HG03280 (cell line): ENCODE measurements at regions not wholly inside any gene's neighbourhood (a gene's known extent, or its start where the extent isn't known, plus 50 kb on each side); places are given as distances from the start of the nearest gene placed in this dataset.
"Not testable (repeated sequence)": the region's sequence is repeated elsewhere in the genome, so short reads cannot be mapped to it uniquely, and the experiment has no call there.

ENCODE experiments used
- ATAC-seq: cut with Tn5 transposase; IDR thresholded peaks from one replicate; pipeline ENCODE4 v1.9.1; 2021; ENCODE audit warnings: mild to moderate bottlenecking, moderate library complexity; ENCODE audit not compliant: unreplicated experiment

DNA sequence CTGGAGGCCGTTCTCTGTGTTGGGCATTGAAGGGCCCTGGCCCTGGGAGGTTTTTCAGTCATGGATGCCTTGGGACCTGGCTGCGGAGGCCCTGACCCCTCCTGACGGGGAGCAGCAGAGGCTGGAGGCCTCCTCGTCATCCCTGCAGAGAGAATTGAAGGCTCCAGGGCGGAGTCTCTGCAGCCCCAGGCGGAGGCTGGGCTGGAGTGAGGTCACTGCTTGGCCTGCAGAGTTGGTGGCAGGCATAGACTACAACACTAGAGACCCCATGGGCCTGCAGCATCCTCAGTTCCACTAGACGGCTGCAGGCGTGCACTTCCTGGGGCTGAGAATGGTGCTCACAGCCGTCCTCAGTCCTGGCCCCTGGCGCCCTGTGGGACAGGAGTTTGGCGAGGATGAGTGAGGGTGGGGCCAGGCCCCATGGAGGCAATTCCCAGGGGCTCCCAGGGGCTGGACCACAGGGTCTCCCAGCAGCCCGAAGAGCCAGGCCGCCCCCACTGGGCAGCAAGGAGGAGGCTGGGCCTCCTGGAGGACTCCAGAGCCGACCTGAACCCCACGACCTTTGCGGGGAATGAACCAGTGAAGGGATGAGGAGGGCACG lies 1194.9 kb downstream of the BRD1 start:
- no peak for ATAC-seq

DNA sequence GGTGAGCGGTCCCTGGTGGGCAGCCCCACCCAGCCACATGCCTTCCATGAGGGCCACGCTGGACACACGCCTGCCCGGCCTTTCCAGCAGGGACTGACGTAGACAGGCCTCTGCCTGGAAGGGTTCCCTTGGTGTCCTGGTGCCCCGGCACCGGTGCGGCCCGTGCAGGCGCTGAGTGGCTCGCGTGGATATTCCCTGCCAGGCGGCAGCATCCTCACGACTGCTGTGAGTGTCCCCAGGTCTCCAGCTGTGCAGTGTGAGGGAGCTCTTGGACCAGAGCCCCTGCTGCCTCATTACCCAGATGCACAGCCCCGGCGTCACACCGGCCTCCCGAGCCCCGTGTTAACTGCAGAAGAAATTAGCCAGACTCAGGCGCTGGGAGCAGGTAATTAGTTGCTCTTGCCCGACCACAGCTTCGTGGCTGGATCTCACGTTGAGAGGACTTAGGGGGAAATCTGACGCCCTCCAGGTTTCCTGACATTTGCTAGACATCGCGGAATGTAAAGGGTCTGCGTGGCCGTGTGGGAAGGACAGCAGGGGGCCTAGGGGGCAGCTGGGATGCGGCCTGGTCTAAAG lies 1196.3 kb downstream of the BRD1 start:
- ATAC-seq, result no peak

DNA sequence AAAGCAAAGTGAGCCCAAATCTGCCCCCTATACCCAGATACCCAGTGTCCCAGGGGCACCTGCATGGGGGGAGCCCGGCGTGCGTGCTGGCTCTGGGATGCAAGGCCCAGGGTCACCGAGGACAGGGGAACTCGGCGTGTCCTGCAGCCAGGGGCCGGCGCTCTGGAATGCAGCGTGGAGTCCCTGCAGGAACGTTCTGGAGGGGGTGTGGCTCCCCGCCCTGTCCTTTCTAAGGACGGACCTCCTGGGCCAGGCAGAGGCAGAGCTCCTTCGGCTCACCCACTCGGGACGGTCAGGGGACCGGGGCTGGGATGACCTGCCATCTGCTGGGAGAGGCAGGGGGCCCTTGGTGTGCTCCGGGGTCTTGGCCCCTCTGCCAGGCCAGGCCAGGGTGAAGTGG lies 1196.8 kb downstream of the BRD1 start:
- ATAC-seq, result no peak

DNA sequence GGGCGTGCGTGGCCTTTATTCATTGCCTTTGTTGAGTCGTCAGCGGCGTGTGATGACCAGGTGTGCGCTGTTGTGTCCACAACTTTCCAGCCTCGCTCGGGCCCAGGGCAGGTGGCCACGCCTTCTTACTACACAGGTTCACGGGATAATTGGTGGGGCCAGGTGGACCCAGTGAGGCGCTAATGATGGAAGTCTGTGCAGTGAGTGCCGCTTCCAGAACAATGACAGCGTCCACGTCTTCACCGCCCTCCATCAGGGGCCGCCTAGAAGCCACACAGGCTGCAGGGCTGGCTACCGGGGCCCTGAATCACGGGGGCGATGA lies 1197.3 kb downstream of the BRD1 start:
- ATAC-seq, result no peak

DNA sequence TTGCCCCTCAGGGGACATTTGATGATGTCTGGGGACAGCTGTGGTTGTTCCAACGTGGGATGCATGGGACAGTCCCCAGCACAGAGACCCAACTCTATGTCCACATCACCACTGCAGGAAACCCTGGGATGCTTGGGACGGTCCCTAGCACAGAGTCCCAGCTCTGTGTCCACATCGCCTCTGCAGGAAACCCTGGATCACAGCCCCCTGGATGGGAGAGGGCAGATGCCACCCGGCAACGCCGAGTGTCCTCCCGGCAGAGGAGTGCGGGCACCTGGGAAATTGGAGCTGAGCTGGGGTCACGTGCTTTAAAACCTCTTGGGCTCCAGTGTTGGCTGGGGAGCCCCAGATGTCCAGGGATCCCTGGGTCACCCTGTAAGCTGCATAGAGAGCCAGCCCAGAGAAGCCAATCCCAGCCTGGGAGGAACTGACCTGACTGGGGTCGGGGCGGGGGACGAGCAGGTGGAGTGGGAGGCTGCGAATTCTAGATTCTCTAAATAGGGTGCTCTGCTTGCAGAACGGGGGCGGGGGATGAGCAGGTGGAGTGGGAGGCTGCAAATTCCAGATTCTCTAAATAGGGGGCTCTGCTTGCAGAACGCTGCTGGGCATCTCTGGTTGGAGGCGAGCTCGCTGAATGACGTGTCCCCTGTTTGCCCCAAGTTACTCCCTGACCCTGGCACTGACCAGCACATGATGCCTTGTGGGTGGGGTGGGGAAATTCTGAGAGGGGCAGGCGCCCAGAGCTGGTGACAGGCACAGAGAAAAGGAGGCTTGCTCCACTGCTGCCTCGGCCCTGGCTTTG lies 1197.8 kb downstream of the BRD1 start:
- ATAC-seq, result no peak

DNA sequence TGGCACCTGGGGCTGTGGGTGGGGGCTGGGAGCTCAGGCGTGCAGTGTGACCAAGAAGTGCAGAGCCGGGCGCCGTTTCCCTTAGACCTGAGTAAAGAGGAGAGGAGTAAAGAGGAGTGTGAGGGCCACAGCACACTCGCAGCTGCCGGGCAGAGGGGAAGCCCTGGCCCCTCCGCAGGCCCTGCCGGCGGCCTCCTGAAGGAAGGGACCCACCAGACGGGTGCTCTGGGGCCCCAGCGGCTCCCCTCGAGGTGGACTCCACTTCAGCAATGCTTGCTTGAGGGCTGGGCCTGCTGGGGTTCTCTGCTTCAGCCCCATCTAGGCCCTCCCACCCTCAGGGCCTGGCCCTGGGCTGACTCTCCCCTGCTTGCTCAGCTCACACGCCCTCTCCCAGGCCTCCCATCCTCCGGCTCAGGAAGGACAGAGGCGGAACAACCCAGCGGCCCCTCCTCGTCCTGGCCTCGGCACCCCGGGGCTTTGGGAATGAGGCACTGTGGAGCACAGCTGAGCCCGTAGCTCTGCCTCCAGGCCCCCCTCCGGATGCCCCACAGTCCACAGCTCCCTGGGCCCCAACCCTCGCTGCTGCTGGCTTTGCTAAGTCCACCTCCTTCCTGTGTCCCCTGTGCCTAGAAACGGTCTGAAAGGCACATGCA lies 1198.7 kb downstream of the BRD1 start:
- no peak for ATAC-seq

DNA sequence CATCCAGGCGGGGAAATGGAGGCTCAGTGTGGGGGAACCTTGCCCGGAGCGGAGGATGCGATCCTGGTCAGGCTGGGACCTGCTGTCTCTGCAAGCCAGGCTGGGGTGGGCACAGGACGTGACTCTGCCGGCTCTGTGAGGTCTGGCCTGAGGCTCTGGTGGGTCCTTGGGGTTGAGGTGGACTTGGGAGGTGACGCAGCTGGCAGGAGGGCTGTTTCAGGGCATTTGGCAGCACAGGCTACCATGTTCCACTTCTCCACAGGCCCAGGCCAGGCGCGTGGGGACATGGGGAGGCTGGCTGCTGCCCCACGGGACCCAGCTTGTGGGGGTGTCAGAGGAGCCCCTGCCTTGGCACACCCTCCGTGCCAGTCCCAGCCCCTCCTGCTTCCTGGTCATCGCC lies 1199.7 kb downstream of the BRD1 start:
- no peak for ATAC-seq

DNA sequence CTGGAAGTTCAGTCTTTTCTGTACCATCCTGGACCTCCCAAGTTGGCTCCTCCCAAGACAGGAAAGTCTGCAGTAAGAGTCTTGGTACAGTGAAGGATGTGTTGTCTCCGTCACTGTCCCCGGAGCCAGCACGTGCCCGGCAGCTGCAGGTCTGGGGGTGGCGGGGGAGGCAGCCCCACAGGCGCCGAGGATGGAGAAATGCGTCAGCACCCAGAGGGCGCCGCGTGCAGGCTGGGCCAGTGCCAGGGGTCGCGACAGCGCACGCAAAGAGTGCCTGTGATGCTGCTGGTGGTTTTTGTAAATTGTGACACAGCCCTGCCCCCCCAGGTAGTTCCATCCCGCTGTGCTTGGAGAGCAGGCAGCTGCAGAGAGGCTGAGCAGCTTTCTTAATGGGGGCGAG lies 1200.5 kb downstream of the BRD1 start:
- no peak for ATAC-seq

DNA sequence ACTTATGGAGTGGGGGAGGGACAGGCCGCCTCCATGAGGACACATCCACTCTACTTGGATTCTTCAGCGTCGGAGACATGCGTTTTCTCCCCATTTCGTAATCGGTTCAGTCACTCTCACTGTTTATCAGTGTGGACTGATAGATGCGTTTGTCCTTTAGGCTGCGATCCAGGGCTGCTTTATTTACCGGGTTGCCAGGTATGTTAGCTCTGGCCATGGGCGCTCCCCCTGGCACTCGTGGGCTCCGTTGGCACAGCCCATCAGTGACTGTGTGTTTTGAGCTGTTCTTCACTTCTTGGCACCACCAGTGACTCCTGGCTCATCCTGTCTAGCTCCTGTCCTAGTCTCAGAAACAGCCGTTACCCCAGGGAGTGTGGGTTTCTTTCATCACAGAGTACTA lies 1203.3 kb downstream of the BRD1 start:
- ATAC-seq, result no peak

DNA sequence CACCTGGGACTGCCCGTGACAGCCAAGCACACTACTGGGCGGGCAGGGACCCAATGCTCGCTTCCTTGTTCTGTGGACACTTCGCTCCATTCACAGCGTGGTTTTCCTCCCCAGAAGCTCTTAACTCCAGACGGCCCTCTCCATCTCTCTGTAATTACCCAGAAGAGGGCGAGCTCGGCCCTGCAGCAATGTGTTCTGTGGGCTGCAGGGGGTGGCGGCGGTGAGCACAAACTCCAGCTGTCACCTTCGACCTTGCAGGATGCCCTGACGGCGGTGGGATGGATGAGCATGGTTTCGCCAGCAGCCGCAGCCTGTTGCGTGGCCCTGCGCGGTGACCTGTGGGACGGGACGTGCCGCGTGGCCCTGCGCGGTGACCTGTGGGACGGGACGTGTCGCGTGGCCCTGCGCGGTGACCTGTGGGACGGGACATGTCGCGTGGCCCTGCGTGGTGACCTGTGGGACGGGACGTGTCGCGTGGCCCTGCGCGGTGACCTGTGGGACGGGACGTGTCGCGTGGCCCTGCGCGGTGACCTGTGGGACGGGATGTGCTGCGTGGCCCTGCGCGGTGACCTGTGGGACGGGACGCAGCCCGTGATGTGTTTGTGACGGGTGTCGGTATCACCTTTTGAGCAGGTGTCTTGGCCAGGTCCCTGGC lies 1204.7 kb downstream of the BRD1 start:
- no peak for ATAC-seq

DNA sequence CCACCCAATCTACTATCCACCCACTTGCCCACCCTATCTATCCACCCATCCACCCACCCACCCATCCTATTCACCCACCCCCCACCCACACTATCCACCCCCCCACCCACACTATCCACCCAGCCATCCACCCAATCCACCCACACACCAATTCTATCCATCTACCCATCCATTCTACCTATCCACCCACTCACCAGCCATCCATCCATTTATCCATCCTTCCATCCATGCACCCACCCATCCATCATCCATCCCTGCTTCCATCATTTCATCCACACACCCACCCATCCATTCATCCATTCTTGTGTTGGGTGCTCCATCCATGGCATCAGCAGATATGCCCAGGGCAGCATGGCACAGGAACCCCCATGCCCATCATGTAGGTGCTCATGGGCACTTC lies 1206.6 kb downstream of the BRD1 start:
- ATAC-seq, result no peak

DNA sequence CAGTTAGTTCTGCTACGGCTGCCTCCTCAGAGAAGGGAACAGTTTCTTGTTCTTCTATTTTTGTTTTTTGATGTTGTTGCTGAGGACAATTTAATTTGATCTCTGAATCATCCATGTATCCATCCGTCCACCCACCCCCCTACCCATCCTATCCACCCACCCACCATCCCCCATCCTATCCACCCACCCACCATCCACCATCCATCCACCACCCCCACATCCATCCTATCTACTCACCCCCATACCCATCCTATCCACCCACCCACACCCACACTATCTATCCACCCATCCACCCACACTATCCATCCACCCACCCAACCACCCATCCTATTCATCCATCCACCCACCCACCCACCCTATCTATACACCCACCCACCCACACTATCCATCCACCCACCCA lies 1207.2 kb downstream of the BRD1 start:
- not testable (repeated sequence) for ATAC-seq

DNA sequence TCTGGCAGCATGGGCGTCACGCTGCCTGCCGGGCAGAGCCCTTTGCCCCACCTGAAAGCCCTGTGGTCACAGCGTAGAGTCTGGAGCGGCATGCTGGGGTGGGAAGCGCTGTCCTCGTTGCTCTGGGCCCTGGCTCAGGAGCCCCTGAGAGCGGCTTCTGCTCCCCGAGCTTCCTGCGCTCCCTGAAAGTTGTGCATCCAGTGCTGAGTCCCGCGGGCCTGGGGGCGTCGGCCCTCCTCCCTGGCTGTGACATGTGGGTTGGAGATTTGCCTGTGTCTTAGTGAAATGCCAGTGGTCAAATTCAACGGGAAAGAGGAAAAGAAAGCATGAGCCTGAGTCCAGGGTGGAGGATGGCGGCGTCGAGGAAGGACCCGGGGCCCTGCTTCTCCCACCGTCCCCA lies 1208.0 kb downstream of the BRD1 start:
- ATAC-seq, result no peak

DNA sequence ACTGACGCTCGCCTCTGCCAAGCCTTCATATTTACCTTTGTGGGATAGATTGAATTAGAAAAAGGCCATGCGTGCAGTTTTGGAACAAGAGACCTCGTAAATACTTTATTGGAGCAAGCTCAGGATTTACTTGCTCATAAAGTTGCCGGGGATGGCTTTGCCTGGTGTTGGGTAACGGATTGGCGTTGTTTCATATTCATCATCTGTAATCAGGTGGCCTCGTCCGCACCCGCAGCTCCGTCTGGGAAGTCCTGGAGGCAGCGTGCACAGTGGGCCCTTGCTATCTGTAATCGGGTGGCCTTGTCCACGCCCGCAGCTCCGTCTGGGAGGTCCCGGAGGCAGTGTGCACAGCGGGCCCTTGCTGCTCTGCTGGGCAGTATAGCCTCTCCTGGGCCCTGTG lies 1209.3 kb downstream of the BRD1 start:
- ATAC-seq, result no peak

DNA sequence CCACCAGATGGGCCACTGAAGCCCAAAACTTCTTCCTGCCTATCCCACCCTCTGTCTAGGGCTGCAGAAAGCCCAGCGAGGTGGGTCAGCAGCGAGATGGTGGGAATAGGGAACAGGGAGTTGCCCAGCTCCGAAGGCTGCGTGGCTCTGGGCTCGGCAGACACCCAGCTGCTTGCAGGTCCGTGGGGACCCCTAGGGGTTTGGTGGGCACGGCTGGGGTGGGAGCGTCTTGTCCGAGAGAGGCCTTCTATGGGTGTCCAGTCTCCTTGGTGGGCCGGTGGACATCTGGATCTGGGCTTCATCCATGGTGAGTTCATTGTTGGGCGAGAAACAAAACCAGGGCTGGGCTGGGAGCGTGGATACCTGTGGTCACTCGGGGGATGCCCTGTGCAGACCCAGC lies 1211.0 kb downstream of the BRD1 start:
- no peak for ATAC-seq

DNA sequence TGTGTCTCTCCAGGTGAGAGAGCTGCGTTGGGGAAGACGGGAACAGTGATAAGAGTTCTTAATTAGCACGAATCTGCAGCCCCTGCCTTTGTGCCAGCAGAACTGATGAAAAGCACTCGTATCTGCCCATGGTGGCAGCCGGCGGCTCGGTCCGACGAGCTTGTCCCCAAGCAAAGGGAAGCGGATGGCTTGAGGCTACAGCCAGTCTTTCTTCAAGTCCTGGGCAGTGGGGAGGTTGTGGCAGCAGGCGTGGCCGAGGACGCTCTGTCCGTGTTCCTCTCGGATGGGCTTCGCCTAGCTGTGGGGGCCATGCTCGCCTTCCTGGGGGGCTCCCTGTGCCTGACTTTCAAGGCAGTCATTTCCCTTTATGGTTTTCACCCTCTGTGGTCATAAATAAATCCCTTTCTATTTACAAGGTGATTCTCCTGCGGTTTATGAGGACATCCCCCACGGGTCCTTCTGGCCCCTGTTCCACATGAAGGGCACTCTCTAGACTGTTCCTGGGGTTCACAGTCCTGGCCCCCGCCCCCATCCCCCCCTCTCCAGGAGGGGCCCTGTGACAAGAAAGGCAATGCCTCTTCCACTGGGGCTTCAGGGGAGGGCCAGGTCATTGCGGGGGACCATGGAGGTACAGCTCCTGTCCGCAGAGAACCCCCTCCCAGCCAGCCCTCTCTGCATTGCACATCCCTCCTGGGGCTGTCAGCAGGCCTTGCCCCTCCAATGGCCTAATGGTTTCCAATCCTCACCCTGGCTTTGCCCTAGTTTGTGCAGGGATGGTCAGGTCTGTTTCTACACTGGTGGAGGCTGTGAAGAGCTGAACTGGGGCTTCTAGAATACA lies 1212.3 kb downstream of the BRD1 start:
- no peak for ATAC-seq

DNA sequence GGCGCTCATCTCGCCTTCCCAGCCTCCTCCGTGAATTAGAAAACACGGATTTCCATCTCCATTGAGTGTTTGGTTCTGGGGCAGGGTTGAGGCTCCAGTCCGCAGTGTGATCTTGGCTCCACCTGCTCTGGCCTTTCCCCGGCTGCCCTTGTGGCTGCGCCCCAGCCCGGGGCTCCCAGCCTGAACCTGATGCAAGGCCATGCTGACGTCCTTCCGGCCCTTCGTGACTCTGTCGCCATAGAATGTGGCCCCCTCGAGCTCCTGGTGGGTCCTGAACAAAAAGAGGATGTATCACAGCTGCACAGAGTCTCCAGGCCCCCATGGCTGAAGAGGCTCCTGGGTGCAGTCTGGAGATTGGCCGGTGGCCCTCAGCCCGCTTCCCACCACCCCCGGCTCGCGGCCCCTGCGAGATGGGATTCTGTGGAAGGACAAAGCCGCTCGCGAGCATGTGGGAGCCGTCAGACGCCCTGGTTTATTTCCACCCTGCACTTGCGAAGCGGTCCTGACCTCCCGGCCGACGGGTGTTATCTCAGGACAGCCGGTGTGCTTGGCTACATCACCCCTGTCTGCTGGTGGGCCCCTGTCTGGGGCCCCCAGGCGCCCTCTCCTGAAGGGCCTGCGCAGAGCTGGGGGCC lies 1214.0 kb downstream of the BRD1 start:
- ATAC-seq, result no peak

DNA sequence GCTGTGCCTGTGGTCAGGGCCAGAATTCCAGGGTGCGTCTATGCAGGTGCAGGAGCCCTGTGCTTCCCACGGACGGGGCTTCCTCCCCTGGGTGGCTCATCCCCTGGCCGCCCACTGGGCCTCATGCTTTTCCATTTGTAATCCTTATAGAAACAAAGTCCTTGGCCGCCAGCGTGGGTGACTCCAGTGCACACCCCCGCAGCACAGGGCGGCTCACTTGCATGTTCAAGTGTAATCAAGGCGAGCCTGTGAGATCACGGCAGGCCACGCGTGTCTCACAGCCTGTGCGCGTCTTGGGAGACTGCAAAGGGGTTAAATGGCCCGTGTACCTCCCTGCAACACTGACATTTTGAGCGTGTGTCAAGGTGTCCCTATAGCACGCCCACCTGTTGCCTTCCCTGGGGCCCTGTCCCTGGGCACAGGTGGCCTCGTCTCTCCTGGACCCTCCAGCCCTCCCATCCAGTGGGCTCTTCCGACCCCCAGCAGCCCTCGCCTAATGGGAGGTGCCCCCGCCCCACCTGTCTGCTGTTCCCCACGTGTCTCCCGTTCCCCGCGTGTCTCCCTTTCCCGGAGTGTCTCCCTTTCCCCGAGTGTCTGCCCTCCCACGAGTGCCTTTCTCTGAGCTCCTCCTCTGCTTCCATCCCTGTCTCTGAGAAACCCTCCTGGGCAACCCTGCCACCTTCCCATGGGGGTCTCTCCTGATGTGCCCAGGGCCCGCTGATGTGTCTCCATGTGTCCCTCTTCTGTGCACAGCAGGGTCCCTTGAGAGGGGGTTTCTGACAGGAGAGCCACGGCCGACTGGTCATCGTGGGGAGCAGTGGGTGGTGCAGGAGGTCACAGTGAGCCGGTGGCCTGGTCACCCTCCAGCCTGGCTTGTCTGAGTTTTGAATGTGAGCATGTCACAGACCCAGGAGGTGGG lies 1215.3 kb downstream of the BRD1 start:
- no peak for ATAC-seq

DNA sequence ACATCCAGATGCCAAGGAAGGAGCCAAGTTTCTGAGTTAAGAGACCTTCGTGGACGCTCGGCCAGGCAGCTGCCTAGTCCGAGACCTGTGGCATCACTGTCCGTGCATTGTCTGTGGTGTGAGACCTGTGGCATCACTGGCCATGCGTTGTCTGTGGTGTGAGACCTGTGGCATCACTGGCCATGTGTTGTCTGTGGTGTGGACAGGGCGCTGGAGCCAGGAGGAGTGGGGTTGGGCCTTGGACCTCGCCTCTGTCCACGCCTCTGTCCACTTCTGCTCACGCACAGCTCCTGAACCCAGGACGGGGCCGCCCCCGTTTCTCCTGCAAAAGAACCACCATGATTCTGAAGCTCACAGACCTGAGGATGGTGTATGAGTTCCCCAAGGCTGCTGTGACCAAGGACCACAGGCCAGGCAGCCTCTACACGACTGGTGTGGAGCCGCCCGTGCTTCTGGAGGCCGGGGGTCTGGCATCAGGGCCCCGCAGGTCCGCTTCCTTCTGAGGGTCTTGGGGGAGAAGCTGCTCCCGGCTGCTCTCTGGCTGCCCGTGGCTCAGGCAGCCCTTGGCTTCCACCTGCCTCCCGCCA lies 1218.3 kb downstream of the BRD1 start:
- ATAC-seq, result no peak
